Adrenal gland (tissue), 5 donors: ENCODE measurements at regions not wholly inside any gene's neighbourhood (a gene's known extent, or its start where the extent isn't known, plus 50 kb on each side); places are given as distances from the start of the nearest gene placed in this dataset.

ENCODE experiments used
- POLR2A ChIP-seq, 2 donors: fragments of 450-650 bp; IDR thresholded peaks; one replicate each; pipeline ENCODE4 v1.6.1; 2017; ENCODE audit warnings: antibody characterized with exemption in 2 of 2, mild to moderate bottlenecking in 2 of 2, moderate library complexity in 1 of 2
- TF ChIP-seq, protein P1 (sequence below), 6 experiments: fragments of 450-650 bp in 4 of 6; fragments of 200-600 bp in 2 of 6; sonication (generic) in 1 of 6; IDR thresholded peaks; 1 replicate in 5 of 6; 2 replicates in 1 of 6; pipeline versions ENCODE4 v1.5.1 to v1.8.0; 2016 to 2021; ENCODE audit warnings: antibody characterized with exemption in 6 of 6, mild to moderate bottlenecking in 2 of 6, moderate library complexity in 1 of 6
- donor health status: DM: no; HTN: no; CAD: no.

DNA sequence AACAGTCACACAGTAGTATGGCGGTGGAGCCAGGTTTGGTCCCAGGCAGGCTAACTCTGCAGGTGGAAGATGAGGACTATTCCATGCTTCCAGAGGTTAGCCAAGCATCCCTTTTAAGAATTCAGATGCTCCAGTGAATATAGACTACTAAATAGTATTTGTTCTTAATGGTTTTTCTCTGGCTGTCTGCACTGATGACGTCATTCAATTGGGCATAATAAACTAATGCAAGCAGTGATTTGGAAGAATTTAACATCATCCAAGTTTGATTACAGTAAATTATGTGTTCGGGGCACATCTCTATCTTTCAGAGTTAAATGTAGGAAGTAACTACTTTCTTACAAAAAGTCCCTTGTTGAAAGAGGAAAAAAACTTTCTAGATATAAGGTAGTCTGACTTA, 78.8 kb upstream of the RND3 start:
- TF ChIP-seq, protein P1, sequence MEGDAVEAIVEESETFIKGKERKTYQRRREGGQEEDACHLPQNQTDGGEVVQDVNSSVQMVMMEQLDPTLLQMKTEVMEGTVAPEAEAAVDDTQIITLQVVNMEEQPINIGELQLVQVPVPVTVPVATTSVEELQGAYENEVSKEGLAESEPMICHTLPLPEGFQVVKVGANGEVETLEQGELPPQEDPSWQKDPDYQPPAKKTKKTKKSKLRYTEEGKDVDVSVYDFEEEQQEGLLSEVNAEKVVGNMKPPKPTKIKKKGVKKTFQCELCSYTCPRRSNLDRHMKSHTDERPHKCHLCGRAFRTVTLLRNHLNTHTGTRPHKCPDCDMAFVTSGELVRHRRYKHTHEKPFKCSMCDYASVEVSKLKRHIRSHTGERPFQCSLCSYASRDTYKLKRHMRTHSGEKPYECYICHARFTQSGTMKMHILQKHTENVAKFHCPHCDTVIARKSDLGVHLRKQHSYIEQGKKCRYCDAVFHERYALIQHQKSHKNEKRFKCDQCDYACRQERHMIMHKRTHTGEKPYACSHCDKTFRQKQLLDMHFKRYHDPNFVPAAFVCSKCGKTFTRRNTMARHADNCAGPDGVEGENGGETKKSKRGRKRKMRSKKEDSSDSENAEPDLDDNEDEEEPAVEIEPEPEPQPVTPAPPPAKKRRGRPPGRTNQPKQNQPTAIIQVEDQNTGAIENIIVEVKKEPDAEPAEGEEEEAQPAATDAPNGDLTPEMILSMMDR (IDR thresholded peaks at IDR 0.05): no peak
- no peak for TF ChIP-seq POLR2A (IDR thresholded peaks at IDR 0.05)
